Hepatic stellate cell (primary cell): ENCODE measurements at regions not wholly inside any gene's neighbourhood (a gene's known extent, or its start where the extent isn't known, plus 50 kb on each side); places are given as distances from the start of the nearest gene placed in this dataset.

Experiments used
- DNase-seq: peaks from one replicate; pipeline ENCODE4 v3.0.0; 2011; ENCODE audit warnings: low spot score

DNA sequence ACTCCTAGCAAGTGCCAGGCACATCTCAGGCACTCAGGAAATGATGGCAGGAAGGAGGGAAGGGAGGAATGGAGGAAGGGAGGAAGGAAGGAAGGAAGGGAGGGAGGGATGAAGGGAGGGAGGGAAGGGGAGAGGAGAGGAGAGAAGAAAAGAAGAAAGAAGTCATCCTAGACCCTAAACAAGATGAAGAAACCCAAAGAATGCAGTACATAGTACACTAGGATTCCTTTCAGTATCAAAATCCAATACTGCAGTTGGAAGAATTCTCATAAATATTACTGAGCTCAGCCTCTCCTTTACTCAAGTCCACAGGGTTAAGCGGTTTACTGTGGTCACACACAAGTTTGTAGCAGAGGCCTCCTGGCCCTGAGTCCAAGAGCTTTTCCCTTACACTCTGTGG lies 155.7 kb upstream of the ETAA1 start:
- no peak for DNase-seq

DNA sequence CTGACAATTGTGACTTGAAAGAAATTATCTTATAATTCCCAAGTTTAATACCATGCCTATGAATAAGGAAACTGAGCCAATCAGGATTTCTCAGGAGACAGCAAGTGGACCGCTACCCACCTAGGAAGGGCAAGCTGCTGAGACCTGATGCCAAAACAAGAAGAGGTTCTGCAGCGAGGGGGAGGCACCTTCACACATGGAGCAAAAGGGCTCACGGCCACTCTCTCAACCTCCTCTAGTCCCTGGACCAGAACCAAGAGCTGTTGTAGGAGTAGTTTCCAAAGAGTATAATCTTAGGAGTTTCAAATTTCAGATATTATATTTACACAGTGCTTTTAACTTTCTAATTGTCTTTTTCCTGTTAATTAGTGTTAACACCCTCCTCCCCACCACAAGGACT lies 154.7 kb upstream of the ETAA1 start:
- DNase-seq: no peak

DNA sequence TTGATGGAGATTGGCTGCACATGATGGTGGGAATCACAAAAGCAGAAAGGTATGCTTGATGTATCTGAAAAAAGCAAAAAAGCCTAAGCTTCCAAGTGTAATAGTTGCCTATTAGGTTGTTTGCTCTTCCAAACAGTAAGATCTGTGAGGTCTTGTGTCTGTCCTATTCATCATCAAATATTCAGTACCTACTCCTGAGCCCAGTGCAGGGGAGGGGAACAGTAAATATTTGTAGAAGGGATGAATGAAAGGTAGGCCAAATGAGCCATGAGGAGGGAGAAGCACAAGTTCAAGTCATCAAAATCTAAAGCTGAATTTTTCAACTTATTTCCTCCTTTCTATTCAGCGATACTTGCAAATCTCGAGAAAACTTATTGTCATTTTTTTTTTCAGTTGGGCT lies 153.2 kb upstream of the ETAA1 start:
- no peak for DNase-seq

- no peak for DNase-seq
Observed at GRCh38 chr2:67246791-67247190, 150.3 kb upstream of the ETAA1 start.

GRCh38 chr2:67251741-67252140 lies 145.4 kb upstream of the ETAA1 start:
- DNase-seq: no peak

- DNase-seq: peak; percentile 14
Observed at GRCh38 chr2:67255933-67256615, 141.1 kb upstream of the ETAA1 start.

- no peak for DNase-seq
Observed at GRCh38 chr2:67256892-67257291, 140.2 kb upstream of the ETAA1 start.

GRCh38 chr2:67258122-67258521 lies 139.0 kb upstream of the ETAA1 start:
- DNase-seq: no peak

DNA sequence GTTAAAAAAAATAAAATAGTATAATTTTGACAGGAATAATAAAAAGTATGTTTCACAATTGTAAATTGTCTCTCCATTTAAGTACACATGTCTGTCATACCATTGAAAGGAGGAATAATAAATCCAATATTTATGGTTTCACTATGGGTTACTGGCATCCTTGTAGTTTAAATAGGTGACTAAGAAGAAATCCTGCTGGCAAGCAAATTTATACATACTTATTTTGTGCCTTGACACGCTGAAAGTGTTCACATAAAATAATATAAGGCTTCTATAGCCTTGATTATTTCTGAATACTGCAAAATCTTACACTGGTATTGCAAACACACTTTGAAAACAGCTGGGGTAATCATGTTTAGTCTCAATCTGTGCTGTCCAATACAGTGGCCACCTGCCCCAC lies 138.3 kb upstream of the ETAA1 start:
- DNase-seq: no peak

- DNase-seq: no peak
Observed at GRCh38 chr2:67259556-67260342, 137.4 kb upstream of the ETAA1 start.

- DNase-seq: peak; percentile 41
Observed at GRCh38 chr2:67260343-67261277, 136.5 kb upstream of the ETAA1 start.

DNA sequence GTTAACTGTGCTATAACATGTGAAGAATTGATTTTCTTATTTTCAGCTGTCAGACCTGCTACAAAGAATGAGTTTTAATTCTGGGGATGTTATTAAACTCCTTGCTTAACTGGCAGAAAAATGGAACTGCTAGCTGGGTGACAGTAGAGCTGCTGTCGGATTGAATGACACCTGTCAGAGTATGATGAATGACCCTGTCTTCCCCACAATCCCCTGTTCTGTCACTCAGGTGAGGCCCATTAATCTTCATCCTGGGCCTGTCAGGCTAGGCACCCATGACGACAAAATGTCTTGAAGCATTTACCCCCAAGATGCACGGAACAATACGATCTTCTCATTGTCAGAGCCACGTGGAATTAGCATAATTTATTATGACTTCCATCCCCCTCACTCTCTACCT lies 129.9 kb upstream of the ETAA1 start:
- no peak for DNase-seq

GRCh38 chr2:67268797-67269196 lies 128.3 kb upstream of the ETAA1 start:
- no peak for DNase-seq

GRCh38 chr2:67272195-67272594 lies 124.9 kb upstream of the ETAA1 start:
- DNase-seq: no peak

DNA sequence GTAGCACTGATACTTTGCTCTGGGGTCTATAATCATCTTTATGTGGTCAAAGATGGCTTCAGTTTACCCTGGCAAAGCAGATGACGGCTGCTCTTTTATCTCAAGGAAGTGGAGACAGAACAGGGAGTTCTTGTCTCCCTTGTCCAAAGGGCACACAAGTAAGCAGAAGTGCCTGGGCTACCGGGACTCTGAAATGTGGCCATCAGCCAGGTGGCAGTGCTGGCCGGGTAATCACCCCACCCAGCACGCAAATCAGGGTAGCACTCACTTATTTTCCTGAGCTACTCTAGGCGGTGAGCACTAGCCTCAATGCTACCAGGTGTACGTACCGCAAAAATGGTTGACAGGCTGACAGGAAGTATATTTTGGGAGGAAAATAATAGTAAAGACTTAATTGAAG lies 119.7 kb upstream of the ETAA1 start:
- DNase-seq: no peak

DNA sequence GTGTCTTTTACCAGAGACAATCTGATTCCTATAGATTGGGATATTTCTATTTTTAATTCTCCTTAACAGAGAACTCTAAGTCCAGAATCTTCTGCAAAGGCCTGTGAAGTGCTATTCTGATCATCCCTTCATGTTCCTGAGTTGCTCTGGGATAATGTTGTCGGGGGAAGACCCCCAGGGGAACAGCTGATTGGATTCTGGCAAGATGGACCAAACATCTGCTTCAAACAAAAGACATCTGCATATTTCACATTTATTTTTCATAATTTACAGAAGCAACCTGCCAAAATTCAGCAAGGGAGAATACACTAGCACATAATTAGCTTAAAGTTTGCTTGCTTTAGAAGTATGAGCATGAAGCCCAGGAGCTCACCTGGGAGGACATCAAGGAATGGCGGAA lies 116.0 kb upstream of the ETAA1 start:
- no peak for DNase-seq

DNA sequence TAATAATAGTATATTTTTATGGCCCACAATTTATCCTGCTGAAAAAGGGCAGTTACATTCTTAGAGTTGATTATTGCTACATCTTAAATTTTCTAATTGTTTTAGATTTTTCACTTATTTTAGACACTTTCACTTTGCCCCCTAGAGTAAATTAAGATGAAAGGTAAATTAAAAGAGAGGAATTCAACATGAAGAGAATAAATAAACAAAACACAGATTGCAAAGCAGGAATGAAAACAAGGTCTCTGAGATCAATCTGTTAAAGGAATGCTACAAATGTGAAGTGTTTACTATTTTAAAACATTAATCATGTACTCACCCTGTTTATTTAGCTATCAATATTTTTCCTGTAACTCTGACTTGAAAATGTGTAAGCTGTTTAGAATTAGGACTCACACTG lies 113.5 kb upstream of the ETAA1 start:
- DNase-seq: no peak

GRCh38 chr2:67286981-67287759 lies 110.0 kb upstream of the ETAA1 start:
- DNase-seq: no peak

DNA sequence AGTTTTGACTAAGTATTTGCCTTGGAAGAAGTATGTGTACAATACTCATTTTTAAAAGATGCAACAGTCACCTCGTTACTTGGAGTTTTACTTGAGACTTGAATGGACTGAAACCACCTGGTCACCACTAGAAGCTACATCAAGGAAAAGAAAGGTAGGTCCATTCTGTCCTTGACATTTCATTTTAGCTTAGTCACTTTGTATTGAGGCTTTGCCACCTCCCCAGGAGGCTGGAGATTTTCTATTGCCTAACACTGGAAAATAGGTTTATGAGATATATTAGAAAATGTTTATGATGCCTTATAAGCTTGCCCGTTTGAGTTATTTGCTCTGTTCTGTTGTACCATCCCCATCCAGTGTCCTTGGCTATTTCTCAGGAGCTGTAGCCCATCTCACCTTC lies 107.9 kb upstream of the ETAA1 start:
- DNase-seq: no peak

GRCh38 chr2:67289921-67290371 lies 107.2 kb upstream of the ETAA1 start:
- DNase-seq: no peak

- peak; percentile 16 for DNase-seq
Observed at GRCh38 chr2:67290451-67291290, 106.5 kb upstream of the ETAA1 start.
